ENCODE measurements at regions not wholly inside any gene's neighbourhood (a gene's known extent, or its start where the extent isn't known, plus 50 kb on each side); places are given as distances from the start of the nearest gene placed in this dataset.

GRCh38 chr5:103360475-103360874, 101.9 kb downstream of the MACIR start:
- no peak for TF ChIP-seq CTCF (conservative IDR thresholded peaks at IDR 0.05; ENCODE audit: control insufficient read depth, insufficient read depth, low read depth, low read length)

DNA sequence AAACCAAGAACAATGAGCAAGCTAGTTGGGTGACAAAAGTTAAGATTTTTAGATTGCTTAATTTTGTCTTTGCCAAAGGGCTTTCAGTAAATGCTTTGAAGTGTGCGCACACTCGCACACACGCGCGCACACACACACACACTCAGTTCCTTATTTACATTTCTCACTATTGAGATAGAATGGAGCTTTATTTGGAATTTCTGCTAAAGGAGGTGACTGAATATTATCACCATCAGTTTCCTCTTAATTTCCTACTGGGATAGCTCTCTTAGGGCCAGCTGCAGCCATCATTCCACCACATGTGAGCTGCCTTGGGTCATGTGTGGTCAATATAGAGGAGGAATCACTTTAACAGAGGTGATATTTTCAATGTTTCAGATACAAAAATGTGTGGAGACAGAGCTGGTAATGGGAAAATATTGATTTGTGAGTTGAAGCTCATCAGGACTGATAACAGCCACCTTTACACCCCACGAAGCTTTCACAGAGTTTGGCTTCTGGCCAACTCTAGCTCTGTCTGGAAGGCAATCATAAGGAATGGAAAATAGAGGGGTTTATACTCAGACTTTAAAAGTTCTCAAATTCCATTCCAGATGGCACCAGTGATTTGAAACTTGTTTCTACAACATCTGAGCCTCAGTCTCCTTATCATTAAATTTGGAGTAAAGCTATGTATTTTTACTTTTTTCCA, 99.9 kb downstream of the MACIR start:
- no peak for TF ChIP-seq CTCF (conservative IDR thresholded peaks at IDR 0.05; ENCODE audit: control insufficient read depth, insufficient read depth, low read depth, low read length)
- no peak overlapping the region for H3K4me3 ChIP-seq (ENCODE audit: control insufficient read depth, low read depth, low read length)
- no peak for DNase-seq (ENCODE audit: low read depth)

More at GRCh38 chr5:103360475-103360874, 101.9 kb downstream of the MACIR start:
- H3K4me3 ChIP-seq (ENCODE audit: control insufficient read depth, low read depth, low read length) = no peak overlapping the region
- DNase-seq (ENCODE audit: low read depth) = peak; percentile 6

- DNase-seq (ENCODE audit: low read depth) = no peak
- no peak overlapping the region for H3K4me3 ChIP-seq (ENCODE audit: control insufficient read depth, low read depth, low read length)
- TF ChIP-seq CTCF (conservative IDR thresholded peaks at IDR 0.05; ENCODE audit: control insufficient read depth, insufficient read depth, low read depth, low read length) = no peak
Measured at GRCh38 chr5:103357636-103358035, 99.1 kb downstream of the MACIR start.

DNA sequence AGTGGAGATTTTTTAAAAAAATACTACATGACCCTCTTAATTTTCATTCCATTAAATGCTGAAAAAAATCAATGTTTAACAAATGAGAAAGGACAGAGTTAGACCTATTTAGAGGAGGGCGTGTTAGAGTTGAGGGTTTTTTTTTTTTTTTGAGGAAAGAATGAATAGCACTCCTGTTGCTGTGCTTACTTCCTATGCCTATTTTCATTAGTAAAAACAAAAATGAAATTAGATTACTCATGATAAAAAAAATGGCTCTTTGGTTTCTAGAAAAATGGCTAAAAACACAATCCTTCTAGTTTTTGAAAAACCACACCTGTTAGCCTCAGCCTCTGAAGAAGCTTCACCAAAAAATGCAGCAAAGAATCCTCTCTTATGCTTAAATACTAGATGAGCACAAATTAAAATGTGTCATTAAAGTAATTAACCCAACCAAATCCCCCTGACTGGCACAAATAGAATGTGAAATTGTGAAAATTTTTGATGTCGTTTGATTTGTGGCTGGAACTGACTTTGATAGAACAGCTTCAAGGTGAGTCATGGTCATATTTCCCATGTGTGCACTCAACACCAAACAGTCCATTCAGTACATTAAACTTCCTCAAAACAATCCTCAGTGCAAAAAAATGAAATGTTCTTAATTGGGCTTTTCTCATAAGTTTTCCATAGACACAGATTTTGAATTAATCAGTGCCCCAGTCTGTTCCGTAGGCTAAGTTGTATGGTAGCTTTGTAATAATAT, 98.0 kb downstream of the MACIR start:
- TF ChIP-seq CTCF (conservative IDR thresholded peaks at IDR 0.05; ENCODE audit: control insufficient read depth, insufficient read depth, low read depth, low read length) = no peak
- no peak overlapping the region for H3K4me3 ChIP-seq (ENCODE audit: control insufficient read depth, low read depth, low read length)
- no peak for DNase-seq (ENCODE audit: low read depth)

- TF ChIP-seq CTCF (conservative IDR thresholded peaks at IDR 0.05; ENCODE audit: control insufficient read depth, insufficient read depth, low read depth, low read length) = no peak
- H3K4me3 ChIP-seq (ENCODE audit: control insufficient read depth, low read depth, low read length) = no peak overlapping the region
- no peak for DNase-seq (ENCODE audit: low read depth)
Measured at GRCh38 chr5:103355579-103355978, 97.0 kb downstream of the MACIR start.

DNA sequence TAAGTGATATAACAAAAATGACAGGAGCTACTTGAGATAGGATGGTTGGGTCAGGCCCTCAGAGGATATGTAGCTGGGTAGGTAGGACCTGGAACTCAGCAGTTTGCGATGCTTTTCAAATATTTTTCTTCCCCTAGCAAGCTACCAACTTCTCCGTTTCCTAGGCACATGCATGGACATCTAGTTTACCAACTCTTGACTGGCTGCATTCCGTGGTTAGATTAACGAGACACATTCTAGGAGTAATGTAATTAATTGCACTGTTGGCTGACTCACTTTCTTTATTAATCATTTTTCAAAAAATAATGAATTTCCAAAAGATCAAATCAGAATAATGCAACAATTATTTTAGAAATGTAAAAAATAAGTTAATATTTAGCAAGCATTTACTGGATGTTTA, 95.9 kb downstream of the MACIR start:
- no peak overlapping the region for H3K4me3 ChIP-seq (ENCODE audit: control insufficient read depth, low read depth, low read length)
- no peak for TF ChIP-seq CTCF (conservative IDR thresholded peaks at IDR 0.05; ENCODE audit: control insufficient read depth, insufficient read depth, low read depth, low read length)
- no peak for DNase-seq (ENCODE audit: low read depth)

All from fibroblast of mammary gland (primary cell).